ENCODE measurements at regions not wholly inside any gene's neighbourhood (a gene's known extent, or its start where the extent isn't known, plus 50 kb on each side); places are given as distances from the start of the nearest gene placed in this dataset.
A peak's percentile ranks its signal among the peaks of the same experiment; 100 is the strongest.

DNA sequence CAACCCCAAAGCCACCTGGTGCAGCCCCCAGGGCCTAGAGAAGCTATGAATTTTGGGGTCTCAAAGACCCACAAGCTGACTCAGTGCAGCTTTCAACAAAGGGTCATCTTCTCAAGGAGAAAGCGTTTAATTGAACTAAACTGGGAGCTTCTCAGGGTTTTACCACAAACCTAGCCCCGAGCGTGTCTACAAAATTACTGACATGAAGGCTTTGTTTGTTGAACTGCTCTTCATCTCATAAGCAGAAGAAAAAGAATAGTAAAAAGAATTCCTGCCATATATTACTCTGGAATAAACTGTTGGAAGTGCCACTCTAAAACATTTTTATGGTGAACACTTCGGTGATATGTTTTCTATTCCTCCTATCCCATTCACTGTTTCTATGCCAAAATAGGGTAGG, 50.8 kb upstream of the INCENP start:
- DNase-seq, result no peak

DNA sequence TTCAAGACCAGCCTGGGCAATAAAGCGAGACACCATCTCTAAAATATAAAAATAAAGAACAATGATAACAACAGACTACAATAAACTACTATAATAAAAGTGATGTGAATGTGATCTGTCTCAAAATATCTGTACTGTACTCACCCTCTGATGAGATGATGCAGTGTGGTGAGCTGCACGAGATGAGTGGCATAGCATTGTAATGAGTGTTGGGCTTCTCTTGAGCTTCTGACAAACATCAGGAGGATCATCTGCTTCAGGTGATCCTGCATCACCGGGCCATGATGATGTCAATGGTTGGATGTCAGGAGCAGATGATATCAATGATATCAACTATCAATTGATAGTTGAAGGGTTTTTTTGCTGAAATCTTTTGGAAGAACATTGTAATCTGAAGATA, 52.4 kb upstream of the INCENP start:
- no peak for DNase-seq

DNA sequence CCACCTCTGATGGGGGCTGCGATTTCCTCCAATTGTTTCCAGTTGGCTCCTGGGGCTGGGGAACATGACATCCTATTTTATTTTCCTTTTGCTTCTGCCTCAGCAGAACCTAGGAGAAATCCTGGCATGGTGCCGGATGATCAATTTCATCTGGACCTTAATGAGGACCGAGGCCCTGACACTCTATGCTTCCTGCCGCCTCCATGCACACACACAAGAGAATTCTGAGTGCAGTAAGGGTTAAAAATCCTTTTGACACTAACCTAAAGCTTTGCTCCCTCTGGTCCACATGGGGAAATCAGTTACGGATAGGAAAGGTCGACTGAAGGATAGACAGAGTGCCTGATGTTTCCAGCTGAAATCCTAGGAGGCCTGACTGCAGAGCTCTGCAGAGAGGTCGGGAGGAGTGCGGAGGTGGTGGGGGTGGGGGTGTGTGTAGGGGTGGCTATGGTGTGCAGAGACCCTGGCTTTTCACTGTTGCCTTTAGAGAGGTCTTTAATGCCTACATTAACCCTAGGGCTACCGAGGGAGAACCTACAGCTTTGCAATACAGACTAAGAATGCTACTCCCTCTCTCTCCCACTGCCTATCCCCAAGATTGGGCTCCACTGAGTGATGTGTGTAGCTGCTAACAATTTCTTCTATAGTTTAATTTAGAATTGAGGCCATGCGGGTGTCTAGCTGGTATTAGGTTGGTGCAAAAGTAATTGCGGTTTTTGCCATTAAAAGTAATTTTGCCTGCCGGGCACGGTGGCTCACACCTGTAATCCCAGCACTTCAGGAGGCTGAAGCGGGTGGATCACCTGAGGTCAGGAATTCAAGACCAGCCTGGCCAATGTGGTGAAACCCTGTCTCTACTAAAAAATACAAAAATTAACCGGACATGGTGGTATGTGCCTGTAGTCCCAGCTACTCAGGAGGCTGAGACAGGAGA, 53.6 kb upstream of the INCENP start:
- DNase-seq, result no peak

DNA sequence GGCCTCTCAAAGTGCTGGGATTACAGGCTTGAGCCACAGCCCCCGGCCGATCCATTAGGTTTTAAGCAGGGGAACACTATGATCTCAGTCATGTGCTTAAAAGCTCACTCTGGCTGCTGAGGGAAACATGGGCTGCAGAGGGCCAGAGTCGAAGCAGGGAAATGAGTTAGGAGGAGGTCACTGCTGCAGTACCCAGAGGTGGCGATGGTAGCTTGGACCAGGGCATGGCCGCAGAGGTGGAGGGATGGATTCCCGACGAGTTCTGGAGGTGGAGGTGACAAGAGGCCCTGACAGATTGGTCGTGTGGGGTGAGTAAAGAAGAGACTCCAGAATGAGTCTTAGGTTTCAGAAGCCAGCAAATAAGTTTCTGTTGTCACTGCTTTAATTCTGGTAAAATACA, 54.4 kb upstream of the INCENP start:
- DNase-seq, result no peak

DNA sequence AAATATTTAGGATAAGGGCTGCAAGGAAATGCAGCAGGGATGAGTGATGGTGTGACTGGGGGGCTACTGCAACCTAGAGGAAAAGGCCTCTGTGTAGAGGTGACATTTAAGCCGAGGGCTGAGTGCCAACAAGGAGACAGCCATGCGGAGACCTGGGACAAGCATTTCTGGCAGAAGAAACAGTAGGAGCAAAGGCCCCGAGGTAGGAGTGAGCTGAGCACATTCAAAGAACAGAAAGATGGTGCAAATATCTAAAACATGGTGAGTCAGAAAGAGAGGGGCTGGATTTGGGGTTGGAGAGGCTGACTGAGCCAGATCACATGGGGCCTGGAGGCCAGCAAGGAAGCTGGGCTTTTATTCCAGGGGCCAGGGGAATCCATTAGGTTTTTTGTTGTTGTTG, 55.1 kb upstream of the INCENP start:
- no peak for DNase-seq

DNA sequence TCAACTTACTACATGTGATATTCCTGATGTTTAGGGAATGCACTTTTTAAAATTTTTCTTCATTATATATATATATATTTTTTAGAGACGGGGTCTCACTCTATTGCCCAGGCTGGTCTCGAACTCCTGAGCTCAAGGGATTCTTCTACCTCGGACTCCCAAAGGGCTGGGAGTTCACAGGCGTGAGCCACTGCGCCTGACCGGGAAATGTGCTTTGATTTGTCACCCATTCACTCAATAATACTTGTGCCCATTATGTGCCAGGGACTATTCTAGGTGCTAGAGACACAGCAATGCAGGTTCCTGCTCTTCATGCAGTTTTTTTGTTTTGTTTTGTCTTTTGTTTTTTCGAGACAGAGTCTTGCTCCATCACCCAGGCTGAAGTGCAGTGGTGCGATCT, 56.1 kb upstream of the INCENP start:
- DNase-seq, result no peak

DNA sequence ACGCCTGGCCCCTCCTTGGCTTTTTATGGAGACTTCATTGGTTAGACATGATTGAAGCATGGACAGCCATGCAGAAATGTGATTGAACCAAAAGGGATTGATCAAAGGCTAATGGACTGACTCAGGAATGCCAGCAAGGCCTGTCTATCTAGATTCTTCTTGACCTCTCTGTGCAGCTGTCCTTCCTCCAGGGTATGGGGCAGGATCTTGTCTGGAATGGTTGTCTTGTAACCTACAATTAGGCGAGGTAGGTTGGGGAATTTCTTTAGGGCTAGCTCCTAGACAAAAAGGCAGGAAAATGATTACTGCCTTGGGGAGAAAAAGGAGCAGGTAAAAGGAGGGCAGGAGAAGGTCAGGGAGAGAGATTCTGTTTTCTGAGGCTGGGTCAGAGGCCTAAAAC, 59.6 kb upstream of the INCENP start:
- DNase-seq, result no peak

DNA sequence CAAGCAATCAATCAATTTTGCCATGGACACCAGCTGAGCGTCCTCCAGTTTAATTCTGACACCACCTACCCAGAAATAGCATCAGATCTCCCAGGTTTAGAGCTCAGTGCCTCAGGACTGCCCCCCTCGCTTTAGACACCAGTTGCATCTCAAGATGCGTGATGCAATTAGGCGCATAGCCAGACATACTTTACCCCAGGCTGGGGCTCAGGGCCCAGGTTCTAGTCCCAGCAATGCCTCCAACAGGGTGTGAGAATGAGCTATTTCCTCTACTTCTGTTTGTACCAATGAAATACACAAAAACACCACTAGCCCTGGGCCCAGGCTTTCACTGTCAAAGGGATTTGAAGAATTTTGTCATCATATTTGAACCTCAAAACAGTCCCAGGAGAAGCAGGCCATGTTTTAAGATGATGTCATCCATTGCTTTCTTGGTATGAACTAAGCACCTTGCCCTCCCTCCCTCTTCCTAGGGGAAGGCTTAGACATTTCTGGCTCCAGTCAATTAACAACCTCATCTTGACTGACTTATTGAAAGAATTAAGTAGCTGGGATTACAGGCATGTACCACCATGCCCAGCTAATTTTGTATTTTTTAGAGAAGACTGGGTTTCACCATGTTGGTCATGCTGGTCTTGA, 61.5 kb upstream of the INCENP start:
- no peak for DNase-seq

DNA sequence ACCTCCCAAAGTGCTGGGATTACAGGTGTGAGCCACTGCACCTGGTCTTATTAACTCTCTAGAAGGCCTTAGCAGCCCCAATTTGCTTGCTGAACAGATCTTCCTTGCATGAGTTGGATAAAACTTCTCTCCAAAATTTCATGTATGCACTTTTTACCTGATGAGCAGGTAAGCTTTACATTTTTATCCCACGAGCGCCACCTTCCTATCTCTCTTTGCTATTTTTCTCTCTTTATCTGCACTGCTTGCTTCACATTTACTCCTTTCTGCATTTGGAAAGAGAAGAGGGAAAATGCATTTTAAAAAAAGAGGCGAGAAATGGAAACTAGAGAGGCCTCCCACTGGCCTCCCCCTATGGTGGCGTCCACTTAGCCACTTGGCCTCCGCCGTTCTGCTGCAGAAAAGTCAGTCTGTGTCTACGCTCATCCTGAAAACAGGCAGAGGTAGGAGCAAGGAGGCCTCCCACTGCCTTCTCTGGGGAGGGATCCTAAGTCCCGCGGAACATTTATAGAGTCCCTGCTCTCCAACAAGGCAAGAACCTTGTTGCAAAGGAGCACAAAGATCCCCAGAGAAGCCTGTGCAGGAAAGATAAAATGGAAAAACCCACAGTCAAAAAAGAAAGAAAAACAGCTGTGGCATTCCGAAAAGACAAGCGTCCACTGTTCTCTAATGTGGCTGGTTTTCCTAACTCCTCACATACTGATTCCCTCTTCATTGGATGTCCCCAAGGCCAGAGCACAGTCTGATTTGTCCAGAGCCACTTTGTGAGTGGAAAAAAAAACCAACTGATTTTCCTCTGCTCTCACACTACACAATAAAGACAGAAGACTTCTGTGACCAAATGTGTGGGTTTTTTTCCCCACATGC, 62.2 kb upstream of the INCENP start:
- no peak for DNase-seq

DNA sequence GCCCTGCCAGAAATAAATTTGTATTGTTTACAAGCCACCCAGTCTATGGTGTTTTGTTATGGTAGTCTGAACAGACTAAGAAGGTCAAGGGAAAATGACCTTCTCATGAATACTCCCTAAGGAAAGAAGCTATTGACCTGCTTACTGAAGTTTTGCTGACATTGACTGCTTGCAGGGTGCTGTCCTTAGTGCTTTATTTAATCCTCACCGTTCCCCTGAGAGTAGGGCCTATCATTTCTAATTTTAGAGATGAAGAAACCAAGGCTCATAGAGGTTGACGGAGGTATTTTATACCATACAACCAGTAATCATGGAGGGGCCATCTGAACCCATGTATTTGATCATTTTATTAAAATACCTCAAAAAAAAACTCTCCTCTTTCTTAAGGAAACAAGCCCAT, 66.7 kb upstream of the INCENP start:
- no peak for DNase-seq

DNA sequence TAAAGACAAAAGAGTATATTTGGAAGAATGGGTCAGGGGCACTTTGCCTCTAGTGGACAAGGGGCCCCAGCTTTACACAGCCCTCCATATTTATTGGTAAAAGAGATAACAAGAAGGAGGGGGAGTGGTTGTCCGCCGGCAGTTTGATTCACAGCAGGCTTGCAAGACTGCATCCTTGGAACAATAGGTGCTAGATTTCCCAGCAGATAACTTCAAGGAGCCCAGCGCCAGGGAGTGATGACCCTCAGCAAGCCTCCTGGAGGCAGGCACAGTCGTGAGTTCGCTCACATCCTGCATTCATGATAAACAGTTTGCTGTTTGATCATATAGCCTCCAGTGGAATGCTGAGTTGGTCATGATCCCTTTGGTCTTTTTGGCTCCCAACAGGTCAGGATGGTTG, 67.8 kb upstream of the INCENP start:
- DNase-seq, result no peak

DNA sequence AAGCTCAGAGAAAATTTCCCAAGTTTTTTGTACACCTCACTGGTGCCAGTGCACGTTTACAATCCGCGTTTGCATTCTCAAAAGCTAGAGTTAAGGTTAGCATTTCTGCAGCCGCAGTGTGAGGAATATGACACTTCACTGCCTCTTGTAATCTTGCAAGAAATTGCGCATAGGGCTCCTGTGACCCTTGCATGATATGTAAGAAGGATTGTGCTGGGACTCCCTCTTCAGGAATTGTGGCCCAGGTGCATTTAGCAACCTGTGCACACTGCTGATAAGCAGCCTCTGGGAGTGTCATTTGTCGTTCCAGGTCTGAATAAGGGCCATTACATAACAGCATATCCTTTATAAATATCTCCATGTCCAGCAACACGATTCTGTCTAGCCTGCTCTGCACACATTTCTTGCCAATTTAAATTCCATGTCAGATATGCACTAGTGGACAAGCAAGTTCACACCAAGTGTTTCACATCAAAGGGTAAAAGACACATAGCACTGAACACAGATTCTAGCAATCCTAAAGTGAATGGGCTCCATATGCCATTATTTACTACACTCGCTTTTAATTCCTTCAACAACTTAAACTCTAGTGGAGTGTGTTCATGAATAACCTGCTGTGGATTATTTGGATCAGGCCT, 69.2 kb upstream of the INCENP start:
- peak; percentile 63 to 77 for DNase-seq

DNA sequence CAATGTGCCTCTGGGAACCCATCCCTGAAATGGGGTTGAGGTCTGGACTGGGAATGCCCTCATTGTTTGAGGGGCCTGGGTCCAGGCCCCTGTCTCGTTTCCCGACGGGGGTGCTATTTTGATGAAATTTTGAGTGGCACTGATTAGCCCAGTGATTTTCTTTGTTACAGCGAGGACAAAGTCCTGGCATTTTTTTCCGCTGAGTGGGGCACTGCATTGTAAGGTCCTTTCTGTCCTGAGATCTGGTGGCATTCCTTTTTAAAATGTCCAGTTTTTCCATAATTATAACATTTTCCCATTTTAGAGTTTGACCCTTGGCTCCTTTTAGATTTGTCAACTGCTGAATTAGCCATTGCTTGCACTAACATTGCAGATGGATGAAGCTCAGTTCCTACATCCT, 69.7 kb upstream of the INCENP start:
- no peak for DNase-seq

DNA sequence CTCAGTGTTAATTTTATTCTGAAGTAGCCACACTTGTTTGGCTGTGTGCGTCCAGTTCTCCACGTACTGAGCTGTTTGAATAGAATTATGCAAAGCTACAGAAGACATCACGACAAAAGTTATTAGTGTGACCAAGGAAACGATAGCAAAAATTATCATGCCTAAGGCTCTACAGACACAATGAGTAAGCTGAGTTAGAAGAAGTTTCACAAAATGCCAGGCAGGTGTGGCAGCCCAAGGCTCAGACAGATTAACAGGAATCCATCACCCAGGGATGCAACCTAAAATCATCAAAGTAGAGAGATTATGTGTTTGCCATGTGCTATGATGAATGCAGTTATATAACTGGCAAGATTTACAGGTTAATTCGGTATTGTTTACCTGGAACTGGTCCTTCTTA, 73.1 kb upstream of the INCENP start:
- no peak for DNase-seq

DNA sequence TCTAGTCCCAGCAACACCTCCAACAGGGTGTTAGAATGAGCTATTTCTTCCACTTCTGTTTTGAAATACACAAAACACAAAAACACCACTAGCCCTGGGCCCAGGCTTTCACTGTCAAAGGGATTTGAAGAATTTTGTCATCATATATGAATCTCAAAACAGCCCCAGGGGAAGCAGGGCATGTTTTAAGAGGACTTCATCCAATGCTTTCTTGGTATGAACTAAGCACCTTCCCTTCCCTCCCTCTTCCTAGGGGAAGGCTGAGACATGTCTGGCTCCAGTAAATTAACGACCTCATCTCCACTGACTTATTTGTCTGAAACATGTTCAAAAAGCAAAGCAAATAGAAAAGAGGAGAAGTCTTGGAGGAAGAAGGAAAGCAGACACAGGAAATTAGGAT, 75.7 kb upstream of the INCENP start:
- DNase-seq, result no peak

DNA sequence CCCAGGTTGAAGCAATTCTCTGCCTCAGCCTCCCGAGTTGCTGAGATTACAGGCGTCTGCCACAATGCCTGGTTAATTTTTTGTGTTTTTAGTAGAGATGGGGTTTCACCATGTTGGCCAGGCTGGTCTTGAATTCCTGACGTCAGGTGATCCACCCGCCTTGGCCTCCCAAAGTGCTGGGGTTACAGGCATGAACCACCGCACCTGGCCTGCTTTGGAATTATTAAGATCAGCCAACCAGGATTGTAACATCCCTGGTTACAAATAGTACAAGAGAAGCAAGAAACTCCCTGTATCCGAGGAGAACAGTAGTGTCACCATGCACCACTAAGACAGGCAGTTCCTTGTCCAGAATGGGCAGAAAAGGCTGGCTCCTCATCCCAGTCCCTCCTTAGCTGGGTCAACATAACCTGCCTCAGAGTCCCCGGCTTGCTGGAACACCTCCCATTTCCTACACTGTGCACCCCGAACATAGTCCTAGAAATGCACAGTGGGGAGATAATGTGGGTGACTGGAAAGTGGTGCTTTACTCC, 77.2 kb upstream of the INCENP start:
- no peak for DNase-seq

DNA sequence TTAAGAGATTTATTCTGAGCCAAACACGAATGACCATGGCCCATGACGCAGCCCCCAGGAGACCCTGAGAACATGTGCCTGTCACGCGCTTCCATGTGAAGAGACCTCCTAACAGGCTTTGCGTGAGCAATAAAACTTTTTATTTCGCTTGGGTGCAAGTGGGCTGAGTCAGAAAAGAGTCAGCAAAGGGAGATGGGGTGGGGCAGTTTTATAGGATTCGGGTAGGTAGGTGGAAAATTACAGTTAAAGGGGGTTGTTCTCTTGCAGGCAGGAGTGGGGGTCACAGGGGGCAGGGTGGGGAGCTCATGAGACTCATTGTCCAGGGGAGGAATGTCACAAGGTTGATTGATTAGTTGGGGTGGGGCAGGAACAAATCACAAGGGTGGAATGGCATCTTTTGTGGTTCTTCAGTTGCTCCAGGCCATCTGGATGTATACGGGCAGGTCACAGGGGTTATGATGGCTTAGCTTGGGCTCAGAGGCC, 77.2 kb upstream of the FTH1 start:
- no peak for DNase-seq

DNA sequence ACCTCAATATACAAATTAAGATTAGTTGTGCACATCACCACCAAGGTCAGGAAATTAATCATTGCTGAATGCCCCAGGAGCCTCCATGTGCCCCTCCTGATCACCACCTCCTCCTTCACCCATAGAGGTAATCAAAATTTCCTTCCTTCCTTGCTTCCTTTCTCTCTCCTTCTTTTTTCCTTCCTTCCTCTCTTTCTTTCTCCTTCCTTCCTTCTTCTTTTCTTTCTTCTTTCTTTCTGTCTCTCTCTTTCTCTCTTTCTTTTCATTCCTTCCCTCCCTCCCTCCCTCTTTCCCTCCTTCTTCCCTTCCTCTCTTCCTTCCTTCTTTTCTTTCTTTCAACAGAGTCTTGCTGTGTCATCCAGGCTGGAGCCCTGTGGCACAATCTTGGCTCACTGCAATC, 67.9 kb upstream of the FTH1 start:
- DNase-seq, result no peak

DNA sequence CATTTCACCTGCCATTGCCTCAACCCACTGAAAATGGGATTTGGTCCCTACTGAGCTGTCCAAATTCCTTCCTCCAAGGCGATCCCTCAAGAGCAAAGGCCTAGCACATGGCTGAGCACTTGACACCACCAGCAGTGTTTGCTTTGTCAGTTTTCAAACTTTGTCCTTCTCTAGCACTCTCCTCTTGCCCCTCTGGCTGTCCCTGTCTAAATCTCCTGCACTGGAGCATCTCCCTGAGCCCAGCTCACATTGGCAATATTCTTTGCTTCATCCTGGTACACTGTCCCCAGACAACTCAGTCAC, 66.6 kb upstream of the FTH1 start:
- DNase-seq, result no peak

DNA sequence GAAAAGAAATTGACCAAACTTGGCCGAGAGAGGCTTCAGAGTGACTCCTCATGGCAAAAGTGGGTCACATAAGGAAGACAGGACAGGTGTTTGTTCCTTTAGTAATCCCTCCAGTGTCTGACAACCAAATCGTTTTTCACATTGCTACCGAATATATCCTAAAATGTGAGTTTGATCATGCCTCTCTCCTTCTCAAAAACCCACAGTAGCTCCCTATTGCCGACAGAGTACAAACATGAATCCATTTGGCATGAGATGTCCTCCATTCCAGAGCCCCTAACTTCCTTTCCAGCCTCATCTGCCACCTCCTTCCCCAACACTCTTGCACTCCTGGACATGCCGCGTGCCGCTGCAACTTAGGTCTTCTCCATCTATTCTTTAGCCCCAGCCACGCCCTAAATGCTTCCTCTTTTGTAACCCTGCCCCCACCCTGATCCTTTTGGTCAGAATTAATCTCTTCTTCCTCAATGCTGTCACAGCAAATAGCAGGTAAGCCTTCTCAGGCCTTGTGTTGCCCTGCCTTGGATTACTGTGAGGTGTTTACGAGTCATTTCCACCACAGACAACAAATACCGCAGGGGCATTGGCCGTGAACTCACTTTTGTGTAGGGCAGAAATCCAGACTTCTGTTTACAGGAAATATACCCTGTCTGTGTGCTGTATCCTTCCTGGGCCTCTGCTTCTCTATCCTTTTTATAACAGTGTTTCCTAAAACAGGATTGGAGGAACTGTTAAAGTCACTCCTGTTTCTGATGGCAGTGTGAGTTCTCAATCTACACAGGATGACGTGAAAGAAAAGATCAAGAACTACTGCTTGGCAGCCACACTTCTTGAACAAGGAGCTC, 66.0 kb upstream of the FTH1 start:
- peak; percentile 20 to 55 for DNase-seq

DNA sequence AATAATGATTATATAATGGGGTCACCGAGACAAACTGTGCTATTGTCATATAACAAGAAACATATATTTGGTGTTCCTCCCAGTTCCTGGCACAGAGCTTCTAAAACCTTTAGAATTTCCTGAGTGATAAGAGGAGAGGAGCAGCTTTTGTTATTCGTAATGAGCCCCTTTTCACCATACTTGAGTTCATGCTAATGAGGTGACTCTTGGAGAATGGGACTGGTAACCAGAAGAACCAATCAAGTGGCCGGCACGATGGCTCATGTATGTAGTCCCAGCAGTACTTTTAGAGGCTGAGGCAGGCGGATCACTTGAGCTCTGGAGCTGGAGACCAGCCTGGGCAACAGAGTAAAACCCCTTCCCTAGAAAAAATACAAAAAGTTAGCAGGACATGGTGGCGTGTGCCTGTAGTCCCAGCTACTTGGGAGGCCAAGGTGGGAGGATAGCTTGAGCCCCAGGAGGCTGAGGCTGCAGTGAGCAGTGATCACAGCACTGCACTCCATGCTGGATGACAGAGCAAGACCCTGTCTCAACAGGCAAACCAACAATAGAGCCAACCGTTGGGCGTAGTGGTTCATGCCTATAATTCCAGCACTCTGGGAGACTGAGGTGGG, 62.7 kb upstream of the FTH1 start:
- no peak for DNase-seq

Measured in inflammatory macrophage (primary cell).